OCI-LY7 (cell line): ENCODE measurements at regions not wholly inside any gene's neighbourhood (a gene's known extent, or its start where the extent isn't known, plus 50 kb on each side); places are given as distances from the start of the nearest gene placed in this dataset.

ENCODE experiments used
- BruUV-seq: library from RNA; stranded (reverse); fragments of 400-500 nt; replicated peaks from 2 replicates; lab custom pipeline; 2021; lab: Mats Ljungman, UMichigan
- CTCF ChIA-PET: fragments of 300-600 bp; sonication (Branson Sonifier 250); formaldehyde crosslinking; loops from one replicate; lab custom pipeline; 2022; ENCODE audit warnings: antibody characterized with exemption; ENCODE audit not compliant: unreplicated experiment; lab: Charles Lee
- POLR2A ChIA-PET: fragments of 300-600 bp; sonication (Branson Sonifier 250); formaldehyde crosslinking; loops from one replicate; lab custom pipeline; 2022; ENCODE audit warnings: antibody characterized with exemption; lab: Charles Lee
- DNase-seq: peaks from one replicate; pipeline ENCODE4 v3.0.0-alpha.2; 2015; ENCODE audit warnings: low spot score
- H2AFZ ChIP-seq: fragments of 200-600 bp; sonication (generic), shearing (Covaris generic); 2 replicates; pipeline ENCODE4 v1.6.1; 2014; ENCODE audit warnings: mild to moderate bottlenecking, antibody characterized with exemption, low read length, moderate library complexity
- H3K27ac ChIP-seq: fragments of 200-600 bp; sonication (generic); 2 replicates; pipeline ENCODE4 v1.5.1; 2014; ENCODE audit warnings: mixed run types, low read depth, mild to moderate bottlenecking, moderate library complexity, low read length, inconsistent platforms; ENCODE audit not compliant: poor library complexity, severe bottlenecking
- H3K36me3 ChIP-seq: fragments of 200-600 bp; sonication (generic); 2 replicates; pipeline ENCODE4 v1.6.1; 2014; ENCODE audit warnings: mild to moderate bottlenecking, antibody characterized with exemption, low read length, moderate library complexity, mixed read lengths; ENCODE audit not compliant: insufficient read depth
- H3K4me1 ChIP-seq: fragments of 200-600 bp; sonication (generic); 2 replicates; pipeline ENCODE4 v1.5.1; 2014; ENCODE audit warnings: mild to moderate bottlenecking, low read length; ENCODE audit not compliant: insufficient read depth, poor library complexity, severe bottlenecking
- H3K4me2 ChIP-seq: fragments of 200-600 bp; sonication (generic); 2 replicates; pipeline ENCODE4 v1.6.1; 2014; ENCODE audit warnings: mild to moderate bottlenecking, low read length
- H3K4me3 ChIP-seq: fragments of 200-600 bp; sonication (generic); 2 replicates; pipeline ENCODE4 v1.5.1; 2014; ENCODE audit warnings: mild to moderate bottlenecking, low read depth, low read length; ENCODE audit not compliant: poor library complexity, severe bottlenecking
- H3K79me2 ChIP-seq: fragments of 200-600 bp; sonication (generic); 2 replicates; pipeline ENCODE4 v1.6.1; 2016; ENCODE audit warnings: low read depth, mild to moderate bottlenecking, low read length, moderate library complexity, mixed read lengths; ENCODE audit not compliant: insufficient read depth
- H3K9me2 ChIP-seq: fragments of 200-600 bp; sonication (generic); 2 replicates; pipeline ENCODE4 v1.6.1; 2016; ENCODE audit warnings: mild to moderate bottlenecking, low read length, mixed read lengths; ENCODE audit not compliant: insufficient read depth
- H3K9me3 ChIP-seq: fragments of 200-600 bp; sonication (generic); 2 replicates; pipeline ENCODE4 v1.6.1; 2014; ENCODE audit warnings: mild to moderate bottlenecking, mixed run types, low read length, mixed read lengths
- H4K20me1 ChIP-seq: fragments of 200-600 bp; sonication (generic); 2 replicates; pipeline ENCODE4 v1.6.1; 2014; ENCODE audit warnings: mild to moderate bottlenecking, antibody characterized with exemption, low read length, moderate library complexity, mixed read lengths; ENCODE audit not compliant: insufficient read depth
- CTCF ChIP-seq: fragments of 200-600 bp; sonication (generic); conservative IDR thresholded peaks from 2 replicates; pipeline ENCODE4 v1.5.1; 2014; ENCODE audit warnings: mild to moderate bottlenecking, antibody characterized with exemption, low read length, moderate library complexity, mixed read lengths
- EZH2phosphoT487 ChIP-seq: fragments of 200-600 bp; sonication (generic); IDR thresholded peaks from 2 replicates; pipeline ENCODE4 v1.6.1; 2018; ENCODE audit warnings: low read depth, borderline replicate concordance, mild to moderate bottlenecking, mixed run types, antibody characterized with exemption, low read length, moderate library complexity, mixed read lengths
- intact Hi-C: fragments of 100-400 bp; cut with micrococcal nuclease; formaldehyde crosslinking; loops from one replicate; pipeline ENCODE4 v1.10.0; 2022; ENCODE audit not compliant: unreplicated experiment

- Histone ChIP-seq H3K9me2 (no peaks in the 10 kb centered on the region), H3K4me2 (no peak overlapping the region), H3K36me3 (no peaks in the 10 kb centered on the region), H3K4me3 (no peak overlapping the region), H4K20me1 (no peaks in the 10 kb centered on the region), H3K79me2 (no peaks in the 10 kb centered on the region), H3K27ac (no peak overlapping the region), H3K9me3 (no peaks in the 10 kb centered on the region), H2AFZ (no peak overlapping the region), H3K4me1 (no peaks in the 10 kb centered on the region)
- CTCF ChIA-PET = no interaction called here
- TF ChIP-seq CTCF (no peak), EZH2phosphoT487 (no peak)
- BruUV-seq = no TSS peak
- no peak for DNase-seq
- intact Hi-C loops = no loop called here
- POLR2A ChIA-PET = no interaction called here
Measured at GRCh38 chr7:9983048-9983447, 990.6 kb upstream of the PHF14 start.

- TF ChIP-seq EZH2phosphoT487 (no peak), CTCF (no peak)
- Histone ChIP-seq H3K9me3 (no peaks in the 10 kb centered on the region), H3K79me2 (no peaks in the 10 kb centered on the region), H3K36me3 (no peaks in the 10 kb centered on the region), H3K4me1 (no peaks in the 10 kb centered on the region), H3K4me2 (no peak overlapping the region), H3K4me3 (no peak overlapping the region), H4K20me1 (no peaks in the 10 kb centered on the region), H2AFZ (no peak overlapping the region), H3K27ac (no peak overlapping the region), H3K9me2 (no peaks in the 10 kb centered on the region)
- intact Hi-C loops = no loop called here
- ChIA-PET POLR2A (interaction anchor here (0.6 kb wide), 1 partner anchor 698 kb away, joined by 3 read pairs; no protein-coding TSS in a partner anchor), CTCF (no interaction called here)
- DNase-seq = no peak
- BruUV-seq = no TSS peak
Measured at GRCh38 chr7:10015687-10016086, 958.0 kb upstream of the PHF14 start.

DNA sequence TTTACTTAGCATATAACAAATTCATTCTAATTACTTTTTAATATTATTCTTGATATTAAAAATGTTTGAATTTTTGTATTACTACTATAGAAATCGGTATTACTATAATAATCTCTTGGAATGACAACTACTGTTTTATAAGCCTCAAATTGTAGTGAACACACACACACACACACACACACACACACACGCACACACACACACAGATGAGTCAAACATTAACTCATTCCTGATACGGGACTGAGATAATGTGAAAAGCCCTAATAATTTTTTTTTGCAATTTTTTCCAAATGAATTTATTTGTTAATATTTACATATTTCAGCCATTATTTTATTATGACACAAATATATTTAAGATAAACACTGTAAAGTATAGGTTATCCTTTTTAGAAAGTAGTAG lies 951.2 kb upstream of the PHF14 start:
- no peak for TF ChIP-seq CTCF
- no peak for TF ChIP-seq EZH2phosphoT487
- no peak overlapping the region for H3K27ac ChIP-seq
- H3K9me2 ChIP-seq = no peaks in the 10 kb centered on the region
- H3K9me3 ChIP-seq = no peaks in the 10 kb centered on the region
- no peaks in the 10 kb centered on the region for H3K36me3 ChIP-seq
- DNase-seq = no peak
- POLR2A ChIA-PET = interaction anchor here (0.7 kb wide), 1 partner anchor 224 kb away, joined by 3 read pairs; no protein-coding TSS in a partner anchor
- H4K20me1 ChIP-seq = no peaks in the 10 kb centered on the region
- CTCF ChIA-PET = no interaction called here
- no peak overlapping the region for H3K4me2 ChIP-seq
- no peak overlapping the region for H2AFZ ChIP-seq
- H3K4me3 ChIP-seq = no peak overlapping the region
- no peaks in the 10 kb centered on the region for H3K79me2 ChIP-seq
- intact Hi-C loops = no loop called here
- no peaks in the 10 kb centered on the region for H3K4me1 ChIP-seq
- BruUV-seq = no TSS peak
